ENCODE measurements at regions not wholly inside any gene's neighbourhood (a gene's known extent, or its start where the extent isn't known, plus 50 kb on each side); places are given as distances from the start of the nearest gene placed in this dataset.

DNA sequence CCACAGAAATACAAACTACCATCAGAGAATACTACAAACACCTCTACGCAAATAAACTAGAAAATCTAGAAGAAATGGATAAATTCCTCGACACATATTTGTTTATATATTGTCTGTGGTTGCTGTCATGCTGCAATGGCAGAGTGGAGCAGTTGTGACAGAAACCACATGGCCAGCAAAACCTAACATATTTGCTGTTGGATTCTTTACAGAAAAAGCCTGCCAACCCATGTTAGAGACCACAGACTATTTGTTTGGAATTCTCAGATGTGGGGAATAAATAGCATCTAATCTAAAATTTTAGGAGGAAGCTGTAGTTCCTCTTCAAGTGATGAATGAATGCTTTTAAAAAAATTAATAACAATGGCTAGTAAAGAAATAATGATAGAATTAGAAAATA lies 341.6 kb upstream of the AZI2 start:
- no peaks in the 10 kb centered on the region for H3K36me3 Mint-ChIP-seq (ENCODE audit: low read depth)

DNA sequence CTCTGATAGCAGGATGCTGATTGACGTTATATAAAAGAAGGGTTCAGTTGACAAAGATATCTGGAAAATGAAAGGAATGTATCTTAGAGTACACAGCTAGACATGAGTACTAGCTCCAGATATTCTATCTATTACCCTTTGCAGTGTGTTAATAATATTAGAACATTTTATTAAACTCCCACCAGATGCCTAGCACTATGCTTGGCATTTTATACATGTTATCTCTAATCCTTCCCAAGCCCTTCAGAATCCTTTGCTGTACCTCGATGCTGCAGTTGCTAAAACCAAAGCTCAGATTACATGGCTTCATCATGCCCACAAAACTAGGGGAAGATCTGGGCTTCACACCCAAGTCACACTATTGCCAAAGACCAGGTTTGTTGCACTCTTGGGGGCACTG lies 350.1 kb upstream of the AZI2 start:
- Mint-ChIP-seq H3K9me3 (no peaks in the 10 kb centered on the region), H3K27ac (no peak overlapping the region), H3K4me1 (no peaks in the 10 kb centered on the region), H3K36me3 (ENCODE audit: low read depth) (no peaks in the 10 kb centered on the region), H3K27me3 (no peaks in the 10 kb centered on the region), H3K4me3 (no peak overlapping the region)
- ChIA-PET CTCF (no interaction called here), POLR2A (no interaction called here)
- intact Hi-C loops (cut with micrococcal nuclease), result no loop called here
- TF ChIP-seq, protein P1, sequence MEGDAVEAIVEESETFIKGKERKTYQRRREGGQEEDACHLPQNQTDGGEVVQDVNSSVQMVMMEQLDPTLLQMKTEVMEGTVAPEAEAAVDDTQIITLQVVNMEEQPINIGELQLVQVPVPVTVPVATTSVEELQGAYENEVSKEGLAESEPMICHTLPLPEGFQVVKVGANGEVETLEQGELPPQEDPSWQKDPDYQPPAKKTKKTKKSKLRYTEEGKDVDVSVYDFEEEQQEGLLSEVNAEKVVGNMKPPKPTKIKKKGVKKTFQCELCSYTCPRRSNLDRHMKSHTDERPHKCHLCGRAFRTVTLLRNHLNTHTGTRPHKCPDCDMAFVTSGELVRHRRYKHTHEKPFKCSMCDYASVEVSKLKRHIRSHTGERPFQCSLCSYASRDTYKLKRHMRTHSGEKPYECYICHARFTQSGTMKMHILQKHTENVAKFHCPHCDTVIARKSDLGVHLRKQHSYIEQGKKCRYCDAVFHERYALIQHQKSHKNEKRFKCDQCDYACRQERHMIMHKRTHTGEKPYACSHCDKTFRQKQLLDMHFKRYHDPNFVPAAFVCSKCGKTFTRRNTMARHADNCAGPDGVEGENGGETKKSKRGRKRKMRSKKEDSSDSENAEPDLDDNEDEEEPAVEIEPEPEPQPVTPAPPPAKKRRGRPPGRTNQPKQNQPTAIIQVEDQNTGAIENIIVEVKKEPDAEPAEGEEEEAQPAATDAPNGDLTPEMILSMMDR (IDR thresholded peaks at IDR 0.05), result no peak
- DNase-seq (no peak), ATAC-seq (ENCODE audit: low read depth) (no peak)

More for the DNA sequence above, 341.6 kb upstream of the AZI2 start:
- ChIA-PET POLR2A (no interaction called here), CTCF (no interaction called here)
- Mint-ChIP-seq H3K4me1 (no peaks in the 10 kb centered on the region), H3K9me3 (no peaks in the 10 kb centered on the region), H3K27me3 (no peaks in the 10 kb centered on the region), H3K4me3 (no peak overlapping the region), H3K27ac (no peak overlapping the region)
- intact Hi-C loops (cut with micrococcal nuclease), result no loop called here
- TF ChIP-seq, protein P1 (IDR thresholded peaks at IDR 0.05), result no peak
- DNase-seq (no peak), ATAC-seq (ENCODE audit: low read depth) (no peak)

GRCh38 chr3:28699283-28699682 lies 350.7 kb upstream of the AZI2 start:
- DNase-seq (no peak), ATAC-seq (ENCODE audit: low read depth) (no peak)
- intact Hi-C loops (cut with micrococcal nuclease), result no loop called here
- no peaks in the 10 kb centered on the region for H3K4me1 Mint-ChIP-seq
- TF ChIP-seq, protein P1 (IDR thresholded peaks at IDR 0.05), result no peak
- H3K27ac Mint-ChIP-seq, result no peak overlapping the region
- no peaks in the 10 kb centered on the region for H3K27me3 Mint-ChIP-seq
- no peaks in the 10 kb centered on the region for H3K9me3 Mint-ChIP-seq
- ChIA-PET CTCF (no interaction called here), POLR2A (no interaction called here)
- no peaks in the 10 kb centered on the region for H3K36me3 Mint-ChIP-seq (ENCODE audit: low read depth)
- H3K4me3 Mint-ChIP-seq, result no peak overlapping the region

GRCh38 chr3:28700728-28701127 lies 352.1 kb upstream of the AZI2 start:
- TF ChIP-seq, protein P1 (IDR thresholded peaks at IDR 0.05), result no peak
- ChIA-PET CTCF (no interaction called here), POLR2A (no interaction called here)
- Mint-ChIP-seq H3K9me3 (no peaks in the 10 kb centered on the region), H3K27ac (no peak overlapping the region), H3K36me3 (ENCODE audit: low read depth) (no peaks in the 10 kb centered on the region), H3K4me3 (no peak overlapping the region), H3K27me3 (no peaks in the 10 kb centered on the region), H3K4me1 (no peaks in the 10 kb centered on the region)
- no peak for DNase-seq
- intact Hi-C loops (cut with micrococcal nuclease), result no loop called here
- no peak for ATAC-seq (ENCODE audit: low read depth)

DNA sequence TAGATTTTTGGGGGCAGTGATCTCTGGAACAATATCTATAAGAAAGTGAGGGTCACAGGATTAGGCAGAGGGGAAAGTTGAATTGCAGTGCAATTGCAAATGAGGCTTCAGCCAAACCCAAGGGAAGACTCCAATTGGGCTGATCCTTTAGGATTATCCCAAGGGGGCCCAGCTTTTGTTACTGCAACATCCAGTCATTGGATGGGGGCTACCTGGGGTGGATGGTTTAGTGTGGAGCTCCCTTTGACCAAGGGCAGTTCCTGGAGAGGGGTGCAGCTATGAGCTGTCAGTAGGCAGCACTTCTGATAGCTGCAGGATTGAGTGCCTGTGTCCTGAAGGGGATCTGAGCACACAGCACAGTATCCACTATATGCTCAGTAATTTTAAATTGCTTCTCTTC lies 355.2 kb upstream of the AZI2 start:
- ATAC-seq (ENCODE audit: low read depth) (no peak), DNase-seq (no peak)
- no peaks in the 10 kb centered on the region for H3K36me3 Mint-ChIP-seq (ENCODE audit: low read depth)
- POLR2A ChIA-PET, result no interaction called here
- no peaks in the 10 kb centered on the region for H3K4me1 Mint-ChIP-seq
- no peaks in the 10 kb centered on the region for H3K27me3 Mint-ChIP-seq
- H3K9me3 Mint-ChIP-seq, result no peaks in the 10 kb centered on the region
- intact Hi-C loops (cut with micrococcal nuclease), result no loop called here
- TF ChIP-seq, protein P1 (IDR thresholded peaks at IDR 0.05), result no peak
- no peak overlapping the region for H3K27ac Mint-ChIP-seq
- no peak overlapping the region for H3K4me3 Mint-ChIP-seq
- CTCF ChIA-PET, result no interaction called here
